Stimulated activated CD8-positive, alpha-beta memory T cell treated with anti-CD3 and anti-CD28 coated beads, Interleukin-15, amount 100 ng/mL, for 48 hours (primary cell): ENCODE measurements at regions not wholly inside any gene's neighbourhood (a gene's known extent, or its start where the extent isn't known, plus 50 kb on each side); places are given as distances from the start of the nearest gene placed in this dataset.

Experiments
- DNase-seq, 2 donors: peaks; one replicate each; pipeline ENCODE4 v3.0.0-alpha.2; 2020; ENCODE audit warnings: low read depth in 2 of 2

GRCh38 chr2:152875701-152876695, 157.6 kb downstream of the ARL6IP6 start:
- no peak for DNase-seq

- no peak for DNase-seq
Observed at GRCh38 chr2:152874955-152875354, 156.5 kb downstream of the ARL6IP6 start.

GRCh38 chr2:152870239-152870638, 151.8 kb downstream of the ARL6IP6 start:
- no peak for DNase-seq

- DNase-seq = no peak
Observed at GRCh38 chr2:152867397-152867796, 149.0 kb downstream of the ARL6IP6 start.

- DNase-seq = no peak
Observed at GRCh38 chr2:152864601-152865149, 146.3 kb downstream of the ARL6IP6 start.

- no peak for DNase-seq
Observed at GRCh38 chr2:152863826-152864225, 145.4 kb downstream of the ARL6IP6 start.

GRCh38 chr2:152861349-152861942, 143.0 kb downstream of the ARL6IP6 start:
- DNase-seq = no peak

GRCh38 chr2:152858594-152859265, 140.3 kb downstream of the ARL6IP6 start:
- no peak for DNase-seq

GRCh38 chr2:152846697-152847470, 128.5 kb downstream of the ARL6IP6 start:
- DNase-seq = no peak

GRCh38 chr2:152835674-152836073, 117.3 kb downstream of the ARL6IP6 start:
- no peak for DNase-seq

GRCh38 chr2:152827944-152828343, 109.5 kb downstream of the ARL6IP6 start:
- DNase-seq = no peak

GRCh38 chr2:152826581-152827279, 108.3 kb downstream of the ARL6IP6 start:
- DNase-seq = no peak

- DNase-seq = no peak
Observed at GRCh38 chr2:152825834-152826233, 107.4 kb downstream of the ARL6IP6 start.

GRCh38 chr2:152823905-152824304, 105.5 kb downstream of the ARL6IP6 start:
- no peak for DNase-seq

- DNase-seq = no peak
Observed at GRCh38 chr2:152822676-152823075, 104.3 kb downstream of the ARL6IP6 start.

- no peak for DNase-seq
Observed at GRCh38 chr2:152820048-152820447, 101.6 kb downstream of the ARL6IP6 start.

- DNase-seq = no peak
Observed at GRCh38 chr2:152815634-152816257, 97.3 kb downstream of the ARL6IP6 start.

- DNase-seq = no peak
Observed at GRCh38 chr2:152814475-152815030, 96.1 kb downstream of the ARL6IP6 start.

- DNase-seq = no peak
Observed at GRCh38 chr2:152813351-152813750, 94.9 kb downstream of the ARL6IP6 start.
